ENCODE measurements at regions not wholly inside any gene's neighbourhood (a gene's known extent, or its start where the extent isn't known, plus 50 kb on each side); places are given as distances from the start of the nearest gene placed in this dataset.

DNA sequence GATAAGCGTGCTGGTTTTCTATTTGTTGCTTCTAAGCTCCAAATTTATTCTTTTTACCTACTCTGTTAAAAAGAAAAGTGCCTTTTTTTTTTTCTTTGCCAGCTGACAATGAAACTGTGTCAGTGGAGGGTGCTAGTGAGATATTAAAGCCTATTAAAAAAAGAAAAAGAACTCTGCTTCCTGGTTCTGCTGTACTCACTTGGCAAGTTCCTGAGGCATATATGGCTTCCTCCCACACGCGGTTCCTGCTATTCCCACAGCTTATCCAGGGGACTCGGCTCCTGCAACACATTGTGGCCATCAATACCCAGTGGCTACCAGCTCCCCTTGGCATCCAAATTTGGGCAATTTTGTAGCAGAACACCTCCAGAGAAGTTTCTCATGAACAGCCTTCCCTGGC, 1977.7 kb upstream of the CDH9 start:
- peaks cover 10% of the 10 kb centered on the region for H3K4me1 Mint-ChIP-seq (ENCODE audit: low read depth)
- TF ChIP-seq, protein P1, sequence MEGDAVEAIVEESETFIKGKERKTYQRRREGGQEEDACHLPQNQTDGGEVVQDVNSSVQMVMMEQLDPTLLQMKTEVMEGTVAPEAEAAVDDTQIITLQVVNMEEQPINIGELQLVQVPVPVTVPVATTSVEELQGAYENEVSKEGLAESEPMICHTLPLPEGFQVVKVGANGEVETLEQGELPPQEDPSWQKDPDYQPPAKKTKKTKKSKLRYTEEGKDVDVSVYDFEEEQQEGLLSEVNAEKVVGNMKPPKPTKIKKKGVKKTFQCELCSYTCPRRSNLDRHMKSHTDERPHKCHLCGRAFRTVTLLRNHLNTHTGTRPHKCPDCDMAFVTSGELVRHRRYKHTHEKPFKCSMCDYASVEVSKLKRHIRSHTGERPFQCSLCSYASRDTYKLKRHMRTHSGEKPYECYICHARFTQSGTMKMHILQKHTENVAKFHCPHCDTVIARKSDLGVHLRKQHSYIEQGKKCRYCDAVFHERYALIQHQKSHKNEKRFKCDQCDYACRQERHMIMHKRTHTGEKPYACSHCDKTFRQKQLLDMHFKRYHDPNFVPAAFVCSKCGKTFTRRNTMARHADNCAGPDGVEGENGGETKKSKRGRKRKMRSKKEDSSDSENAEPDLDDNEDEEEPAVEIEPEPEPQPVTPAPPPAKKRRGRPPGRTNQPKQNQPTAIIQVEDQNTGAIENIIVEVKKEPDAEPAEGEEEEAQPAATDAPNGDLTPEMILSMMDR (IDR thresholded peaks at IDR 0.05): no peak
- H3K27ac Mint-ChIP-seq (ENCODE audit: unreplicated experiment): no peak overlapping the region
- H3K36me3 Mint-ChIP-seq (ENCODE audit: low read depth): no peaks in the 10 kb centered on the region
- no peak for DNase-seq (ENCODE audit: low spot score)
- peaks cover 6% of the 10 kb centered on the region for H3K27me3 Mint-ChIP-seq (ENCODE audit: low read depth)
- no peaks in the 10 kb centered on the region for H3K9me3 Mint-ChIP-seq (ENCODE audit: low read depth)
- H3K4me3 Mint-ChIP-seq (ENCODE audit: unreplicated experiment): no peak overlapping the region

DNA sequence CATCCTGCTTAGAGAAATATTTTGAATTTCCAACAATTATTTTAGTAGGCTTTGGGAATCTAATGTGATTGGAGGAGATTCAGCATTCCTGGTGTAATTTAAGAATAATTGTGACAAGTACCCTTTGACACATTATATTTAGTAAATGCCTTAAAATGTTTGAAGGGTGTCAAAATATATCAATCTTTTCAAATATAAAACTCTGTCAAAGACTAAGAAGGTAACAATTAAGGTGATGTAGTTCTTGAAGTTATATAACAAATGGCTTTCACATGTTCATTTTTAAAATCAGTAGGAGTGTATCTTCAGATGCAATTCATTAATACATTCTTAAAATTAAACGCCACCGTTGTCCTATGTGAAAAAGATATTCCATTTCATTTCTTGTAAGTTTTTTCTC, 1977.1 kb upstream of the CDH9 start:
- Mint-ChIP-seq H3K9me3 (ENCODE audit: low read depth) (no peaks in the 10 kb centered on the region), H3K27ac (ENCODE audit: unreplicated experiment) (no peak overlapping the region), H3K4me3 (ENCODE audit: unreplicated experiment) (no peak overlapping the region), H3K4me1 (ENCODE audit: low read depth) (peaks cover 10% of the 10 kb centered on the region), H3K36me3 (ENCODE audit: low read depth) (no peaks in the 10 kb centered on the region), H3K27me3 (ENCODE audit: low read depth) (peaks cover 6% of the 10 kb centered on the region)
- DNase-seq (ENCODE audit: low spot score): no peak
- TF ChIP-seq, protein P1 (IDR thresholded peaks at IDR 0.05): no peak

DNA sequence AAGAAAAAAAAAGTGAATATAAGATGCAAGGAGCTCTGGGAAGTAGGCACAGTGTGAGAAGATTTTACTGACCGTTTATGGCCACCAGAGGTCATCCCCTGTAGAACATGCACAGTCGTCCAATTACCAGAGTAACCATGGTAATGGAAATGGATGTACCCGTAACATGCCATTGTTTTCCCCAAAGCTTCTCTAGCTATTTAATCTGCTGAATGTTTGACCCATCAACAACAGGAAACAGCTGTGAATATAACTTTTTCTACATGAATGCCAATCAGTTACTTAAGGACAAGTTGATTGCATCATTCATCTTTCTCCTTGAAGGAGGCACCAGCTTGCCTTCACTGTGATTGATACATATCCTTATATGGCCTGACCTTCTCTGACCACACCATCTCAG, 1967.0 kb upstream of the CDH9 start:
- H3K36me3 Mint-ChIP-seq (ENCODE audit: low read depth): no peaks in the 10 kb centered on the region
- H3K27ac Mint-ChIP-seq (ENCODE audit: unreplicated experiment): no peak overlapping the region
- DNase-seq (ENCODE audit: low spot score): no peak
- peaks cover 6% of the 10 kb centered on the region for H3K27me3 Mint-ChIP-seq (ENCODE audit: low read depth)
- no peaks in the 10 kb centered on the region for H3K9me3 Mint-ChIP-seq (ENCODE audit: low read depth)
- no peak overlapping the region for H3K4me3 Mint-ChIP-seq (ENCODE audit: unreplicated experiment)
- TF ChIP-seq, protein P1 (IDR thresholded peaks at IDR 0.05): peak; percentile 35
- H3K4me1 Mint-ChIP-seq (ENCODE audit: low read depth): no peaks in the 10 kb centered on the region

DNA sequence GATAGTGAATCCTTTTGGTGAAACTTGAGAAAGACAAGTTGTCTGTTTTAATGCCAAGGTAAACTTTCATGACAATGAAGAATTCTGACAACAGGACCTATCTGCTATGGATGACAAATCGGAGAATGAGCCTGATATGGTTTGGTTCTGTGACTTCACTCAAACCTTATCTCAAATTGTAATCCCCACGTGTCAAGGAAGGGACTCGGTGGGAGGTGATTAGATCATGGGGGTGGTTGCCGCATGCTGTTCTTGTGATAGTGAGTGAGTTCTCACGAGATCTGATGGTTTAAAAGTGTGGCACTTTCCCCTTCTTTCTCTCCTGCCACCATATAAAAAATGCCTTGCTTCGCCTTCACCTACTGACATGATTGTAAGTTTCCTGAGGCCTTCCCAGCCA, 1964.1 kb upstream of the CDH9 start:
- H3K4me3 Mint-ChIP-seq (ENCODE audit: unreplicated experiment): no peak overlapping the region
- DNase-seq (ENCODE audit: low spot score): no peak
- no peak overlapping the region for H3K27ac Mint-ChIP-seq (ENCODE audit: unreplicated experiment)
- no peaks in the 10 kb centered on the region for H3K9me3 Mint-ChIP-seq (ENCODE audit: low read depth)
- no peaks in the 10 kb centered on the region for H3K36me3 Mint-ChIP-seq (ENCODE audit: low read depth)
- TF ChIP-seq, protein P1 (IDR thresholded peaks at IDR 0.05): no peak
- no peaks in the 10 kb centered on the region for H3K4me1 Mint-ChIP-seq (ENCODE audit: low read depth)
- no peaks in the 10 kb centered on the region for H3K27me3 Mint-ChIP-seq (ENCODE audit: low read depth)

DNA sequence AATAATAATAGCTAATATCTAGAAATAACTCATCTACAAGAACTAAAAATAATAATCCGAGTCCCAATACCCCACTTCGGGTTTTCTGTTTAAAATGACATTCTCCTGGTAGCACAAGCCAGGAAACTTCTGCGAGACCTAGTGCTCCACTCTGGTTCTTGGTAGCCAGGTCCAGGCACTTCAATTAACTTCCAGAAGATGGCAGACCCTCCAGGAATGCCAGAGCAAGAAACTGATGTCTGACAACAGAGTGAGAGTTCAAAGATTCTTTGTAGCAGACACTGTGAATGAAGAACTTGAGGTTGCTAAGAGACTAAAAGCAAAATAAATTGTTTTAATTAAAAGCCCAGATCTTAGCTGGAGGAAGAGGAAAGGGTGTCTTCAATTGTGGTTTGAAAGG, 1963.3 kb upstream of the CDH9 start:
- DNase-seq (ENCODE audit: low spot score): no peak
- Mint-ChIP-seq H3K9me3 (ENCODE audit: low read depth) (peaks cover 2% of the 10 kb centered on the region), H3K4me3 (ENCODE audit: unreplicated experiment) (no peak overlapping the region), H3K27ac (ENCODE audit: unreplicated experiment) (no peak overlapping the region), H3K4me1 (ENCODE audit: low read depth) (no peaks in the 10 kb centered on the region), H3K36me3 (ENCODE audit: low read depth) (no peaks in the 10 kb centered on the region), H3K27me3 (ENCODE audit: low read depth) (no peaks in the 10 kb centered on the region)
- TF ChIP-seq, protein P1 (IDR thresholded peaks at IDR 0.05): peak; percentile 19
